AG09309 (cell line): ENCODE measurements at regions not wholly inside any gene's neighbourhood (a gene's known extent, or its start where the extent isn't known, plus 50 kb on each side); places are given as distances from the start of the nearest gene placed in this dataset.

Source experiments
- DNase-seq: peaks from one replicate; pipeline ENCODE4 v3.0.0-alpha.2; 2010; ENCODE audit warnings: low read depth
- H3K4me3 ChIP-seq: 2 replicates; pipeline ENCODE4 v1.5.1; 2011; ENCODE audit warnings: mild to moderate bottlenecking, low read depth, low read length, moderate library complexity; ENCODE audit not compliant: control insufficient read depth
- TF ChIP-seq, protein P1 (sequence below): IDR thresholded peaks from 2 replicates; pipeline ENCODE4 v1.5.1; 2011; ENCODE audit warnings: mild to moderate bottlenecking, low read depth, low read length, inconsistent platforms; ENCODE audit not compliant: insufficient read depth, control insufficient read depth; ENCODE audit errors: missing control alignments

DNA sequence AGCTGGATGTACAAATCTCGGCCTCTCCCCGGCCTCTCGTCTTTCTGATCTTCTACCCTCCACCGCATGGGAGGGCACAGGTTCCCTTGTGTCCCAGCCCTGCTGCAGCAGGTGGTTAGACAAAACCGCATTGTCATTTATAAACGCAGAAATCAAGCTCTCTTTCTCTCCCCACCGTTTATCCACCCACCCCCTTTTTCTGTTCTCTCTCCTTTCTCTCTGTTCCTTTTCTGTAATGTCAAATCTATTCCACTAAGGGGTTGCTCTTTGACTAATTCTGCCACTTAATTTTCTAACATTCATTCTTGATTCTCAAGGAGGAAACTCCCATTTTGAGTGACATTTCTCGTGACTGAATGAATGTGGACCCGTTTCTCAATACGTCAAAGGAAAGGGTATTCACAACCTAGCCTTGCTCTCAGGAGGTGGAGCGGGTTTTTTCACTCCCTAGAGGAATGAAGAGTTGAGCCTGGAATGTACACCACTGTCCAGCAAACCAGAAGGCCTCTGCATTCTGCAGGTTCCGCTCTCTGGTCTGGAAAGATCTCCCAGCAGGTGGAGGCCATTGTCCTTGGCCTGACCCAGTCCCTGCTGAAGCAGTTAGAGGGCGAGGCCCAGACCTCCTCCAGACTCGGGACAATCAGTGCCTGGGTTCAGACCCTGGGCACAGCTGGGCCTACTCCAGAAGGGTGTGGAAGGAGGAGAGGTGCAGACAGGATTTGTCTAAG, 70.9 kb upstream of the ENPP6 start:
- TF ChIP-seq, protein P1, sequence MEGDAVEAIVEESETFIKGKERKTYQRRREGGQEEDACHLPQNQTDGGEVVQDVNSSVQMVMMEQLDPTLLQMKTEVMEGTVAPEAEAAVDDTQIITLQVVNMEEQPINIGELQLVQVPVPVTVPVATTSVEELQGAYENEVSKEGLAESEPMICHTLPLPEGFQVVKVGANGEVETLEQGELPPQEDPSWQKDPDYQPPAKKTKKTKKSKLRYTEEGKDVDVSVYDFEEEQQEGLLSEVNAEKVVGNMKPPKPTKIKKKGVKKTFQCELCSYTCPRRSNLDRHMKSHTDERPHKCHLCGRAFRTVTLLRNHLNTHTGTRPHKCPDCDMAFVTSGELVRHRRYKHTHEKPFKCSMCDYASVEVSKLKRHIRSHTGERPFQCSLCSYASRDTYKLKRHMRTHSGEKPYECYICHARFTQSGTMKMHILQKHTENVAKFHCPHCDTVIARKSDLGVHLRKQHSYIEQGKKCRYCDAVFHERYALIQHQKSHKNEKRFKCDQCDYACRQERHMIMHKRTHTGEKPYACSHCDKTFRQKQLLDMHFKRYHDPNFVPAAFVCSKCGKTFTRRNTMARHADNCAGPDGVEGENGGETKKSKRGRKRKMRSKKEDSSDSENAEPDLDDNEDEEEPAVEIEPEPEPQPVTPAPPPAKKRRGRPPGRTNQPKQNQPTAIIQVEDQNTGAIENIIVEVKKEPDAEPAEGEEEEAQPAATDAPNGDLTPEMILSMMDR = no peak

DNA sequence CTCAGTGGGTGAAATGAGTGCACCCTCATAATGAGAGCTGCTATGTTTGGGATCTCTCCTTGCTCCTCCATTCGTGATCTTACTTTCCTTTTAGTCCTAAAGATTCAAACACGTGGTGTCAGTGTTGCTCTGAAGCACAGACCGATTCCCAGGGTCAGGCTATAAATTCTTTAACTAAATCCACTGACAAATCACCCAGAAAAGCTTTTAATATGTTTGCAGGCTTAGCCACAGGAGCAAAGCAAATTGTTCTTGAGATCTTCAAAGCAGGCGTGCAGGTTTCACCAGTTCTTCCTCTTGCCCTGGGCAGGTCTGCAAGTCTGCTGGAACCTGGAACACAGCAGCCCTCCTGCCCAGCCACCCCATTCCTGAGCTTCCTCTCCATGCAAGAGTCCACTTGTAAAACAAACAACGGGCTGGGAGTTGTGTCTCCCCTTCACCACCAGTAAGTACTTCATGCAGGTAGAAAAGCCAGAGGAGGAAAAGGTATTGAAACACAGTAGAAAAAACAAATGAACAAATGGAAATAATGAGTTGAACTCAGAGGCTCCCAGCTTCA, 70.1 kb upstream of the ENPP6 start:
- H3K4me3 ChIP-seq = no peak overlapping the region
- DNase-seq = peak; percentile 23
- TF ChIP-seq, protein P1 = peak; percentile 52

More for the DNA sequence above, 70.9 kb upstream of the ENPP6 start:
- H3K4me3 ChIP-seq = no peak overlapping the region
- DNase-seq = no peak

DNA sequence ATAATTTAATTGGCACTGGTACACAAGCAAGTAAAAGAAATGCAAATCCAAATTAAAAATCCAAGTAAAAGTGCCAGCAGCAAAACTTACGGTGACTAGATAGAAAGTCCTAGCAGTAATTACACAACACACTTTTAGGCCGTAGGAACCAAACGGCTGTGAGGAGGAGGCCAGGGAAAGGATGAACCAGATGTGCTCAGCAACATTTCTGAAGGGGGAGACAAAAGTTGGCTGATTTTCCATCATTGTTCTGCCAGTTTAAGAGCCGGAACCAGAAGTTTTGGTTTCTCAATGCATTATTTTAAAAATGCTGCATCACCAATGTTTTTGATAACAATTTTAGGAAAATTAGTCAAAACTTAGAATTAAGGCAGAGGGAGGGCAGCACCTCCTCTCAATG, 68.7 kb upstream of the ENPP6 start:
- TF ChIP-seq, protein P1 = no peak
- no peak overlapping the region for H3K4me3 ChIP-seq
- DNase-seq = no peak

DNA sequence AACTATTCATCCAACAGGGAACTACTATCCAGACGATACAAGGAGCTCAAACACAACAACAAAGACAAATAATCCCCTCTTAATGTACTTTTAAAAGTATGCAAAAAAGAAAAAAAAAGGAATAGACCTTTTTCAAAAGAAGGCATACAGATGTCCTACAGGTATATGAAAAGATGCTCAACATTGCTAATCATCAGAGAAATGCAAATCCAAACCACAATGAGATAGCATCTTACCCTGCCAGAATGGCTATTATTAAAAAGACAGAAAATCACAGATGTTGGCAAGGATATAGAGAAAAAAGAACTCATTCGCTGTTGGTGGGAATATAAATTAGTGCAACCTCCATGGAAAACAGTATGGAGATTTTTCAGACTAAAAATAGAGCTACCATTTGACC, 67.1 kb upstream of the ENPP6 start:
- TF ChIP-seq, protein P1 = no peak
- H3K4me3 ChIP-seq = no peak overlapping the region
- no peak for DNase-seq

DNA sequence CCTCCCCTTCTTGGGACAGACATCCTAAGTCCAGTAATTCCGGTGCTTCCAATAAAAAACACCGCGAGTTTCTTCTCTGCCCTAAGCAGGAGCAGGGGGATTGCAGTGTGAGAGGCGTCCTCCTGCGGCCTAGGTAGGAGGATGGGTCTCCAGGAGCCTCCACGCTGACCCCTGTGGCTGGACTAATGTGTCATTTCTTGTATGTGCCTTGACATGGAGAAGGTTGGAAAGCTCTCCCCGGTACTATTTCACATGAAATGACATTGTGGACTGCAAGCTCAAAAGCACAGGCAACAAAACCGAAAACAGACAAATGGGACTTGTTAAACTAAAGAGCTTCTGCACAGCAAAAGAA, 66.6 kb upstream of the ENPP6 start:
- DNase-seq = no peak
- H3K4me3 ChIP-seq = no peak overlapping the region
- TF ChIP-seq, protein P1 = no peak

DNA sequence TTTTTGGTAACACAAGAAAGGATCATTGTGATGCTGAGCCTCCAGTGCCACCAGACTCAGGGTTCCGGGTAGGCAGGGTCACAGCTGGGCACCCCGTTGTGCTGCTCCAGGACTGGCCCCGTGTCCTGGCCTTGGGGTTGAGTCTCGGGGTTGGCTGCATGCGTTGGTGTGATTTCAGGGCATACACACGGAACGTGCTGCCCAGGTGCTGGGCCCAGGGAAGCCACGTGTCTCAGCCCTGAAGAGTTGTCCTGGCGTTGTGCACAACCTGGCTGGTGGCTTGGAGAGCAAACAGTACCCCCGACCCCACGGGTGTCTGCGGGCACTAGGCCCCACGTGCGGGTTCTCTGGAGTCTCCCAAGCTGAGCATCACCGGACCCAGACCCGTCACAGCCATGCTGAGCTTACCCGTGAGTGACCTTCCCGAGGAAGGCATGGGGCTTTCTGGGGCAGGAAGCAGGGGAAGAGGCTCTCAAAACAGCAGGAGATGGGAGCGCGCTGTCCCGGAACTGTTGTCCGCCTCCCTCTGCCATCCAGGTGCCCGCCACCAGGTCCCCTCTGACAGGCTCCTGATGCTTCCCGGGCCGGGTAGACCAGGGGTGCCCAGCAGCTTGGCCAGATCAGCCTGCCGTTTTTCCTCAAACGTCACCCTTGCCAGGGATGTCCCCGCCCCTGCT, 66.1 kb upstream of the ENPP6 start:
- H3K4me3 ChIP-seq = no peak overlapping the region
- DNase-seq = no peak
- TF ChIP-seq, protein P1 = no peak
